ENCODE measurements at regions not wholly inside any gene's neighbourhood (a gene's known extent, or its start where the extent isn't known, plus 50 kb on each side); places are given as distances from the start of the nearest gene placed in this dataset.

DNA sequence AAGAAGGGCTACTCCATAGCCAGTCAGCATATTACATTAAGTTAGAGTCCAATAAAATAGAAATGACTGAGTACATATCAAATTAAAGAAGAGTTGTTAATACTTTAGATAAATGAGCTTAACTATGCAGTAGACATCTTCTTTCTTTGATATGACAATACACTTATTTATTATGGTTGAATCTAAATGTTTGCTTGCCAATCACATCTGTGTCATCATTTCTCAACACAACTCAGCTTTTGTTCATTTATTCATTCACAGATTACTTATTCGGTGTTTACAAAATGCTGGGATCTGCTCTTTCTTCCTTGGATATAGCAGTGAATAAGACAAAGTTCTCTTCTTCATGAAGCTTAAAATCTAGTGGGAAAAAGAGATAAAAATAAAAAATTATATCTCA, 614.6 kb upstream of the ATP2B1 start:
- no peaks in the 10 kb centered on the region for H3K36me3 Mint-ChIP-seq
- no peak overlapping the region for H3K27ac Mint-ChIP-seq
- no peak for DNase-seq (ENCODE audit: extremely low spot score, unreplicated experiment)
- peaks cover 6% of the 10 kb centered on the region for H3K9me3 Mint-ChIP-seq
- no peaks in the 10 kb centered on the region for H3K4me1 Mint-ChIP-seq (ENCODE audit: unreplicated experiment)
- TF ChIP-seq, protein P1, sequence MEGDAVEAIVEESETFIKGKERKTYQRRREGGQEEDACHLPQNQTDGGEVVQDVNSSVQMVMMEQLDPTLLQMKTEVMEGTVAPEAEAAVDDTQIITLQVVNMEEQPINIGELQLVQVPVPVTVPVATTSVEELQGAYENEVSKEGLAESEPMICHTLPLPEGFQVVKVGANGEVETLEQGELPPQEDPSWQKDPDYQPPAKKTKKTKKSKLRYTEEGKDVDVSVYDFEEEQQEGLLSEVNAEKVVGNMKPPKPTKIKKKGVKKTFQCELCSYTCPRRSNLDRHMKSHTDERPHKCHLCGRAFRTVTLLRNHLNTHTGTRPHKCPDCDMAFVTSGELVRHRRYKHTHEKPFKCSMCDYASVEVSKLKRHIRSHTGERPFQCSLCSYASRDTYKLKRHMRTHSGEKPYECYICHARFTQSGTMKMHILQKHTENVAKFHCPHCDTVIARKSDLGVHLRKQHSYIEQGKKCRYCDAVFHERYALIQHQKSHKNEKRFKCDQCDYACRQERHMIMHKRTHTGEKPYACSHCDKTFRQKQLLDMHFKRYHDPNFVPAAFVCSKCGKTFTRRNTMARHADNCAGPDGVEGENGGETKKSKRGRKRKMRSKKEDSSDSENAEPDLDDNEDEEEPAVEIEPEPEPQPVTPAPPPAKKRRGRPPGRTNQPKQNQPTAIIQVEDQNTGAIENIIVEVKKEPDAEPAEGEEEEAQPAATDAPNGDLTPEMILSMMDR (conservative IDR thresholded peaks at IDR 0.05), result no peak
- no peaks in the 10 kb centered on the region for H3K27me3 Mint-ChIP-seq
- H3K4me3 Mint-ChIP-seq, result no peak overlapping the region

DNA sequence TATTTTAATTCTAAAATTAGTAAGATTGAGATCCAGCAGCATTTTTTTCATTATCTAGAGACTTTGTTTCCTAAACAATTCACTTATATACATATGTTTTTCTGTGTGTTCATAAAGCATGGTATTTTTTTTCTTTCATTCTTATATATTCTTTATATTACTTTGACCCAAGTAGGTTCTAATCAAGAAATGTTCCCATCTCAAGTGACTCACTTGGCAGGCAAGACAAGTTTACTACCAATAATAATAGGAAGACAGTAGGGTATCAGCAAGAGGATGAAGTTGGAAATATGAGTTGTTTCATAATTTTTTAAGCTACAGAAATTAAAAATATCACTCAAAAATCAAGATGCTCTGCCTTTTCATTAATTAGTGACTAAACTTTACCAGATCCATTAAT, 613.4 kb upstream of the ATP2B1 start:
- H3K9me3 Mint-ChIP-seq, result peaks cover 6% of the 10 kb centered on the region
- H3K36me3 Mint-ChIP-seq, result no peaks in the 10 kb centered on the region
- TF ChIP-seq, protein P1 (conservative IDR thresholded peaks at IDR 0.05), result no peak
- DNase-seq (ENCODE audit: extremely low spot score, unreplicated experiment), result no peak
- no peaks in the 10 kb centered on the region for H3K4me1 Mint-ChIP-seq (ENCODE audit: unreplicated experiment)
- no peaks in the 10 kb centered on the region for H3K27me3 Mint-ChIP-seq
- H3K4me3 Mint-ChIP-seq, result no peak overlapping the region
- no peak overlapping the region for H3K27ac Mint-ChIP-seq

DNA sequence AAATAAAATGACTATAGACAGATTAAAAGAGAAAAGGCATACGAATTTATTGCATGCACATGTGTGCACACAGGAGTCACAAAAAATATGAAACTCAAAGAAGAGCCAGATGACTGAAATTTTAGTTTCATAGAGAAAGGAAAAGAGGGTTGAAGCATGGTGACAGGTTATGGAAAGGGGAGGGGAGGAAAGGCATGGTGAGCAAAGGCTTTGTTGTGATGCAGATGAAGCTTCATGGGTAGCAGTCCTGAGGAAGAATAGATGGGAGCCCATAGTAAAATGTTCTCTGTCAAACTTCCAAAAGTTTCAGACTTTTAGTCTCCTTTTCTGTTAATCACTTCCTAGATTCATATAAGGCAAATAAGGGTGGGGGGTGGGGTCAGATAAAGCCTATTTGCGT, 612.7 kb upstream of the ATP2B1 start:
- TF ChIP-seq, protein P1 (conservative IDR thresholded peaks at IDR 0.05), result no peak
- H3K27ac Mint-ChIP-seq, result no peak overlapping the region
- DNase-seq (ENCODE audit: extremely low spot score, unreplicated experiment), result no peak
- no peaks in the 10 kb centered on the region for H3K4me1 Mint-ChIP-seq (ENCODE audit: unreplicated experiment)
- no peaks in the 10 kb centered on the region for H3K27me3 Mint-ChIP-seq
- no peaks in the 10 kb centered on the region for H3K36me3 Mint-ChIP-seq
- H3K9me3 Mint-ChIP-seq, result peaks cover 6% of the 10 kb centered on the region
- no peak overlapping the region for H3K4me3 Mint-ChIP-seq

DNA sequence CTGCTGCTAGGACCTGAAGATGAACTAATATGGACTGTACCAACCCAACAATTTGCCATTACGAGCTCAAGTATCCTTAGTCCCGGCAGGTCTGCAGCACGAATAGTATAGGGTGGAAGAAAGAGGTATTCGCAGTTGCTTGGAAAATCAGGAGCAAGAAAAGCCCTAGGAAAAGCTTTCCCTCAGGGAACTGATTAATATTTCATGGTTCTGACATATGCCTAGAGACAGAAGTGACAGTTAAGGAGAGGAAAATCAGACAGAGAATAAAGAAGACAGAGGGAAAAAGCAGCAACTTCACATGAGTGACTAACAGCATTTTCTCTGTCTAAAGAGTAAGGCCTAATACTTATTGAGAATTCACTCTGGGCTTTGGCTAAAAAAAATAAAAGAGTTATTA, 602.9 kb upstream of the ATP2B1 start:
- no peaks in the 10 kb centered on the region for H3K27me3 Mint-ChIP-seq
- no peak overlapping the region for H3K4me3 Mint-ChIP-seq
- DNase-seq (ENCODE audit: extremely low spot score, unreplicated experiment), result no peak
- TF ChIP-seq, protein P1 (conservative IDR thresholded peaks at IDR 0.05), result no peak
- no peaks in the 10 kb centered on the region for H3K4me1 Mint-ChIP-seq (ENCODE audit: unreplicated experiment)
- H3K9me3 Mint-ChIP-seq, result no peaks in the 10 kb centered on the region
- H3K36me3 Mint-ChIP-seq, result no peaks in the 10 kb centered on the region
- H3K27ac Mint-ChIP-seq, result no peak overlapping the region

DNA sequence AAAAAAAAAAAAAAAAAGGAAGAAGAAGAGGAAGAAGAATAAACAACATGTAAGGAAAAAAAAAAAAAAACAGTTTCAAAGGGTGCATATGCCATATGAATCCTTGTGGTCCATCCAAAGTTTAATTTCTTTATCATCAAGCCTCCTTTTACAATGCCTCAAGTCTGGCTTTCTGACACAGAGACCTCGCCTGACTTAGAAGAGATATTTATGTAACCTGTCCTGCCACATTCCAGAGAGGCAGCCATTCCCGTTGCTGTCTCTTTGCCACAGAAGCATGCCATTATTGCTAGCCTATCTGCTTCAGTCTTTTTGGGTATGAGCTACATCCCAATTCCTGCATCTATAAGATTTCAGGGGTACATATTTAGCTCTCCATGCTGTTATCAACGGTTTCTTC, 596.7 kb upstream of the ATP2B1 start:
- DNase-seq (ENCODE audit: extremely low spot score, unreplicated experiment), result no peak
- Mint-ChIP-seq H3K4me1 (ENCODE audit: unreplicated experiment) (peaks cover 11% of the 10 kb centered on the region), H3K9me3 (no peaks in the 10 kb centered on the region), H3K27me3 (no peaks in the 10 kb centered on the region), H3K27ac (peak overlapping the region; percentile 76), H3K36me3 (no peaks in the 10 kb centered on the region), H3K4me3 (peak overlapping the region; percentile 29)
- TF ChIP-seq, protein P1 (conservative IDR thresholded peaks at IDR 0.05), result no peak

DNA sequence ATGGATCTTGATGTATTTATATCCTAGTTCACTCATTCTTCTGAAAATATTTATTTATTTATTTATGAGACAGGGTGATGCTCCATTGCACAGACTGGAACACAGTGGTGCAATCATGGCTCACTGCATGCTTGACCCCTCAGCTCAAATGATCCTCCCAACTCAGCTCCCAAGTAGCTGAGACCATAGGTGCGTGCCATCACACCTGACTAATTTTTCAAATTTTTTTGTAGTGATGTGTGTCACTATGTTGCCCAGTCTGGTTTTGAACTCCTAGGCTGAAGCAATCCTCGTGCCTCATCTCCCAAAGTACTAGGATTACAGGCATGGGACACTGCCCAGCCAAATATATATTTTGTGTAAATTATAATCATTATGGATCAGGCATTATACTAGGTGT, 595.6 kb upstream of the ATP2B1 start:
- Mint-ChIP-seq H3K9me3 (no peaks in the 10 kb centered on the region), H3K27me3 (no peaks in the 10 kb centered on the region), H3K27ac (no peak overlapping the region), H3K4me3 (no peak overlapping the region), H3K36me3 (no peaks in the 10 kb centered on the region), H3K4me1 (ENCODE audit: unreplicated experiment) (peaks cover 11% of the 10 kb centered on the region)
- TF ChIP-seq, protein P1 (conservative IDR thresholded peaks at IDR 0.05), result no peak
- DNase-seq (ENCODE audit: extremely low spot score, unreplicated experiment), result no peak
